HCT116 (cell line): ENCODE measurements at regions not wholly inside any gene's neighbourhood (a gene's known extent, or its start where the extent isn't known, plus 50 kb on each side); places are given as distances from the start of the nearest gene placed in this dataset.

Experiments
- ATAC-seq: fragments of 200-7000 bp; cut with Tn5 transposase; 2 replicates; pipeline ENCODE4 v1.9.1; 2020; ENCODE audit warnings: mild to moderate bottlenecking, moderate library complexity
- BruUV-seq: library from RNA; stranded (reverse); fragments of 400-500 nt; replicated peaks from 2 replicates; lab custom pipeline; 2021; lab: Mats Ljungman, UMichigan
- CTCF ChIA-PET: fragments of 300-600 bp; sonication (Branson Sonifier 250); formaldehyde crosslinking; loops from one replicate; lab custom pipeline; 2021; ENCODE audit warnings: antibody characterized with exemption; lab: Charles Lee
- POLR2A ChIA-PET: fragments of 300-600, 350-600 bp; sonication (Branson Sonifier 250); formaldehyde crosslinking; loops from one replicate; lab custom pipeline; 2021; ENCODE audit warnings: antibody characterized with exemption; lab: Charles Lee
- RAD21 ChIA-PET, 2 experiments: fragments of 300-600 bp; sonication (Branson Sonifier 250); formaldehyde crosslinking; loops; one replicate each; lab custom pipeline; 2023; ENCODE audit warnings: low total read pairs in 2 of 2; ENCODE audit not compliant: uncharacterized antibody in 2 of 2, unreplicated experiment in 2 of 2, low non-redundant PET in 1 of 2; lab: Charles Lee
- DNase-seq: peaks from one replicate; pipeline ENCODE4 v3.0.0-alpha.2; 2010; ENCODE audit warnings: low read depth, low spot score
- H2AFZ ChIP-seq: fragments of 200-600 bp; shearing (Covaris generic), sonication (generic); 2 replicates; pipeline ENCODE4 v1.6.1; 2017; ENCODE audit warnings: low read depth, mixed run types, mixed read lengths, antibody characterized with exemption, low read length; ENCODE audit not compliant: poor library complexity, severe bottlenecking
- H3K27ac ChIP-seq: 2 replicates; pipeline ENCODE4 v1.5.1; 2012; ENCODE audit warnings: low read depth, low read length
- H3K27me3 ChIP-seq: fragments of 200-600 bp; sonication (generic); 2 replicates; pipeline ENCODE4 v1.6.1; 2016; ENCODE audit warnings: mixed run types, low read length, mixed read lengths; ENCODE audit not compliant: insufficient read depth
- H3K36me3 ChIP-seq, 2 experiments: fragments of 200-500 bp in 1 of 2; fragments of 200-600 bp in 1 of 2; sonication (Bioruptor generic) in 1 of 2; sonication (generic) in 1 of 2; 2 replicates each; pipeline versions ENCODE4 v1.5.1 to v1.6.1; 2014 to 2016; ENCODE audit warnings: low read length in 2 of 2, inconsistent platforms in 1 of 2, mixed read lengths in 1 of 2, mixed run types in 1 of 2; ENCODE audit not compliant: insufficient read depth in 2 of 2, control insufficient read depth in 1 of 2
- H3K4me1 ChIP-seq, 2 experiments: fragments of 200-600 bp in 1 of 2; sonication (generic) in 1 of 2; 2 replicates each; pipeline versions ENCODE4 v1.5.1 to v1.6.1; 2012 to 2017; ENCODE audit warnings: low read length in 2 of 2, inconsistent platforms in 1 of 2, mild to moderate bottlenecking in 1 of 2, mixed read lengths in 1 of 2, mixed run types in 1 of 2, moderate library complexity in 1 of 2; ENCODE audit not compliant: insufficient read depth in 2 of 2, control insufficient read depth in 1 of 2
- H3K4me2 ChIP-seq: fragments of 200-600 bp; sonication (generic); 2 replicates; pipeline ENCODE4 v1.6.1; 2017; ENCODE audit warnings: mixed run types, low read length, mixed read lengths
- H3K4me3 ChIP-seq, 2 experiments: fragments of 200-600 bp in 1 of 2; sonication (generic) in 1 of 2; replicated peaks in 1 of 2; 2 replicates each; pipeline ENCODE4 v1.5.1; 2011 to 2016; ENCODE audit warnings: low read length in 2 of 2, control low read depth in 1 of 2, low read depth in 1 of 2, mild to moderate bottlenecking in 1 of 2, mixed read lengths in 1 of 2, mixed run types in 1 of 2
- H3K79me2 ChIP-seq: fragments of 200-600 bp; sonication (generic); 2 replicates; pipeline ENCODE4 v1.6.1; 2017; ENCODE audit warnings: mild to moderate bottlenecking, mixed run types, low read length, moderate library complexity, mixed read lengths; ENCODE audit not compliant: insufficient read depth
- H3K9ac ChIP-seq: fragments of 200-600 bp; sonication (generic); 2 replicates; pipeline ENCODE4 v1.6.1; 2016; ENCODE audit warnings: low read length, mixed read lengths
- H3K9me2 ChIP-seq: fragments of 200-600 bp; sonication (generic), shearing (Covaris generic); 2 replicates; pipeline ENCODE4 v1.6.1; 2017; ENCODE audit warnings: mixed run types, mild to moderate bottlenecking, moderate library complexity; ENCODE audit not compliant: insufficient read depth
- H3K9me3 ChIP-seq, 2 experiments: fragments of 200-500 bp in 1 of 2; fragments of 200-600 bp in 1 of 2; sonication (Bioruptor generic) in 1 of 2; sonication (generic) in 1 of 2; 2 replicates each; pipeline ENCODE4 v1.6.1; 2014 to 2017; ENCODE audit warnings: low read length in 2 of 2, mixed read lengths in 2 of 2, inconsistent platforms in 1 of 2, low read depth in 1 of 2, mild to moderate bottlenecking in 1 of 2, mixed run types in 1 of 2, moderate library complexity in 1 of 2; ENCODE audit not compliant: control insufficient read depth in 1 of 2, insufficient read depth in 1 of 2
- H4K20me1 ChIP-seq: fragments of 200-600 bp; sonication (generic), shearing (Covaris generic); 2 replicates; pipeline ENCODE4 v1.6.1; 2017; ENCODE audit warnings: mixed run types, mild to moderate bottlenecking, moderate library complexity; ENCODE audit not compliant: insufficient read depth
- CBX3 ChIP-seq: IDR thresholded peaks from 2 replicates; pipeline ENCODE4 v1.6.1; 2012; ENCODE audit warnings: low read depth
- CTCF ChIP-seq, 3 experiments: fragments of 200-600 bp in 1 of 3; sonication (generic) in 1 of 3; IDR thresholded peaks in 2 of 3; conservative IDR thresholded peaks in 1 of 3; 2 replicates each; pipeline ENCODE4 v1.5.1; 2012 to 2017; ENCODE audit warnings: low read depth in 2 of 3, low read length in 2 of 3, antibody characterized with exemption in 1 of 3, borderline replicate concordance in 1 of 3, control low read depth in 1 of 3, mild to moderate bottlenecking in 1 of 3, mixed read lengths in 1 of 3, mixed run types in 1 of 3, moderate library complexity in 1 of 3; ENCODE audit not compliant: insufficient read depth in 1 of 3
- EGR1 ChIP-seq: IDR thresholded peaks from 2 replicates; pipeline ENCODE4 v1.6.1; 2012; ENCODE audit warnings: low read depth
- ELF1 ChIP-seq: IDR thresholded peaks from 2 replicates; pipeline ENCODE4 v1.6.1; 2012; ENCODE audit warnings: low read depth, borderline replicate concordance
- EZH2 ChIP-seq: fragments of 200-600 bp; sonication (generic); IDR thresholded peaks from 2 replicates; pipeline ENCODE4 v1.6.1; 2017; ENCODE audit warnings: antibody characterized with exemption, mixed run types
- EZH2phosphoT487 ChIP-seq: fragments of 200-600 bp; IDR thresholded peaks from 2 replicates; pipeline ENCODE4 v1.6.1; 2018; ENCODE audit warnings: antibody characterized with exemption, borderline replicate concordance
- FOSL1 ChIP-seq: IDR thresholded peaks from 2 replicates; pipeline ENCODE4 v1.6.1; 2012; ENCODE audit warnings: low read depth
- JUND ChIP-seq: IDR thresholded peaks from 2 replicates; pipeline ENCODE4 v1.6.1; 2012
- MAX ChIP-seq: IDR thresholded peaks from 2 replicates; pipeline ENCODE4 v1.6.1; 2012
- POLR2AphosphoS5 ChIP-seq: IDR thresholded peaks from 2 replicates; pipeline ENCODE4 v1.6.1; 2011; ENCODE audit warnings: mild to moderate bottlenecking, low read depth, low read length, moderate library complexity
- TCF7L2 ChIP-seq: IDR thresholded peaks from 2 replicates; pipeline ENCODE4 v1.7.0; 2011; ENCODE audit warnings: borderline replicate concordance, inconsistent platforms; ENCODE audit not compliant: insufficient read depth, insufficient read length; ENCODE audit errors: extremely low read depth
- YY1 ChIP-seq: IDR thresholded peaks from 2 replicates; pipeline ENCODE4 v1.6.1; 2011; ENCODE audit warnings: low read length, low read depth, moderate library complexity, mild to moderate bottlenecking; ENCODE audit not compliant: insufficient replicate concordance; ENCODE audit errors: extremely low read depth
- ZNF274 ChIP-seq: fragments of 200-500 bp; sonication (Bioruptor generic); IDR thresholded peaks from 2 replicates; pipeline ENCODE4 v1.6.1; 2014; ENCODE audit warnings: mild to moderate bottlenecking, low read depth, low read length, inconsistent platforms
- intact Hi-C: fragments of 100-400 bp; cut with micrococcal nuclease; formaldehyde crosslinking; loops from 2 replicates; pipeline ENCODE4 v1.10.0; 2022
- TF ChIP-seq, protein P1 (sequence below): IDR thresholded peaks from 2 replicates; pipeline ENCODE4 v1.6.1; 2011; ENCODE audit warnings: mild to moderate bottlenecking, low read length, moderate library complexity; ENCODE audit not compliant: insufficient replicate concordance; ENCODE audit errors: extremely low read depth

- ChIA-PET RAD21 (no interaction called here), CTCF (no interaction called here), POLR2A (no interaction called here)
- no peaks in the 10 kb centered on the region for H3K27me3 ChIP-seq
- H2AFZ ChIP-seq = no peak overlapping the region
- H3K9ac ChIP-seq = no peak overlapping the region
- intact Hi-C loops = no loop called here
- no peak overlapping the region for H3K4me3 ChIP-seq
- H3K4me2 ChIP-seq = no peak overlapping the region
- no TSS peak for BruUV-seq
- H3K79me2 ChIP-seq = no peaks in the 10 kb centered on the region
- H3K36me3 ChIP-seq = no peaks in the 10 kb centered on the region
- TF ChIP-seq EGR1 = no peak
- no peak for TF ChIP-seq MAX
- no peak for TF ChIP-seq EZH2phosphoT487
- TF ChIP-seq CTCF (IDR thresholded peaks at IDR 0.05 in 2 of 3, conservative IDR thresholded peaks at IDR 0.05 in 1 of 3; ENCODE audit: borderline replicate concordance in 1 of 3, insufficient read depth in 1 of 3, low read depth in 2 of 3, low read length in 2 of 3) = no peak
- TF ChIP-seq TCF7L2 = no peak
- no peak for TF ChIP-seq CBX3
- TF ChIP-seq FOSL1 = no peak
- TF ChIP-seq, protein P1, sequence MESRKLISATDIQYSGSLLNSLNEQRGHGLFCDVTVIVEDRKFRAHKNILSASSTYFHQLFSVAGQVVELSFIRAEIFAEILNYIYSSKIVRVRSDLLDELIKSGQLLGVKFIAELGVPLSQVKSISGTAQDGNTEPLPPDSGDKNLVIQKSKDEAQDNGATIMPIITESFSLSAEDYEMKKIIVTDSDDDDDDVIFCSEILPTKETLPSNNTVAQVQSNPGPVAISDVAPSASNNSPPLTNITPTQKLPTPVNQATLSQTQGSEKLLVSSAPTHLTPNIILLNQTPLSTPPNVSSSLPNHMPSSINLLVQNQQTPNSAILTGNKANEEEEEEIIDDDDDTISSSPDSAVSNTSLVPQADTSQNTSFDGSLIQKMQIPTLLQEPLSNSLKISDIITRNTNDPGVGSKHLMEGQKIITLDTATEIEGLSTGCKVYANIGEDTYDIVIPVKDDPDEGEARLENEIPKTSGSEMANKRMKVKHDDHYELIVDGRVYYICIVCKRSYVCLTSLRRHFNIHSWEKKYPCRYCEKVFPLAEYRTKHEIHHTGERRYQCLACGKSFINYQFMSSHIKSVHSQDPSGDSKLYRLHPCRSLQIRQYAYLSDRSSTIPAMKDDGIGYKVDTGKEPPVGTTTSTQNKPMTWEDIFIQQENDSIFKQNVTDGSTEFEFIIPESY = no peak
- TF ChIP-seq ZNF274 = no peak
- TF ChIP-seq JUND = no peak
- TF ChIP-seq ELF1 = no peak
- no peak for TF ChIP-seq POLR2AphosphoS5
- TF ChIP-seq EZH2 = no peak
- TF ChIP-seq YY1 = no peak
- H3K9me3 ChIP-seq = peaks cover 14 to 20% of the 10 kb centered on the region in 2 experiments; a peak in 2 of 4 replicates
- no peaks in the 10 kb centered on the region for H4K20me1 ChIP-seq
- no peak overlapping the region for H3K27ac ChIP-seq
- H3K4me1 ChIP-seq = no peaks in the 10 kb centered on the region
- no peak for DNase-seq
- no peaks in the 10 kb centered on the region for H3K9me2 ChIP-seq
- ATAC-seq = no peak
Observed at GRCh38 chr21:28333578-28334075, 659.0 kb downstream of the LTN1 start.
